GM12878 (cell line): ENCODE measurements at regions not wholly inside any gene's neighbourhood (a gene's known extent, or its start where the extent isn't known, plus 50 kb on each side); places are given as distances from the start of the nearest gene placed in this dataset.

Experiments used
- ATAC-seq: fragments of 200-7000 bp; cut with Tn5 transposase; 3 replicates; pipeline ENCODE4 v1.9.1; 2020; ENCODE audit warnings: mild to moderate bottlenecking, moderate library complexity
- BruUV-seq: library from RNA; stranded (reverse); fragments of 400-500 nt; replicated peaks from 2 replicates; lab custom pipeline; 2021; lab: Mats Ljungman, UMichigan
- CTCF ChIA-PET: fragments of 300-600 bp; sonication (Branson Sonifier 250); formaldehyde crosslinking; extraction: SDS; loops from one replicate; lab custom pipeline; 2021; ENCODE audit warnings: inconsistent platforms; lab: Yijun Ruan, JAX
- POLR2A ChIA-PET: fragments of 350-600 bp; formaldehyde crosslinking; extraction: SDS; loops from one replicate; lab custom pipeline; 2021; ENCODE audit warnings: inconsistent platforms; lab: Charles Lee
- RAD21 ChIA-PET: fragments of 300-600 bp; sonication (Branson Sonifier 250); formaldehyde crosslinking; loops from one replicate; lab custom pipeline; 2023; ENCODE audit warnings: antibody characterized with exemption; ENCODE audit not compliant: unreplicated experiment; lab: Charles Lee
- SMC1A ChIA-PET: fragments of 300-600 bp; sonication (Branson Sonifier 250); formaldehyde crosslinking; loops from one replicate; lab custom pipeline; 2023; ENCODE audit not compliant: unreplicated experiment, uncharacterized antibody; lab: Charles Lee
- DNase-seq: peaks from one replicate; pipeline ENCODE4 v3.0.0-alpha.2; 2011; ENCODE audit warnings: low read depth, low spot score
- FAIRE-seq: peaks from 3 replicates; lab custom pipeline; 2011; peaks lifted over from hg19 to GRCh38; lab: Jason Lieb, UNC
- H2AFZ ChIP-seq: 2 replicates; pipeline ENCODE4 v1.6.0; 2011; ENCODE audit warnings: low read depth, low read length, control low read depth; ENCODE audit not compliant: control insufficient read depth
- H3K27ac ChIP-seq: 2 replicates; pipeline ENCODE4 v1.5.1; 2011; ENCODE audit warnings: control low read depth; ENCODE audit not compliant: control insufficient read depth, insufficient read depth
- H3K27me3 ChIP-seq, 2 experiments: replicated peaks in 1 of 2; 2 replicates each; pipeline versions ENCODE4 v1.6.0 to v1.6.1; 2011; ENCODE audit warnings: low read length in 1 of 2; ENCODE audit not compliant: control insufficient read depth in 2 of 2, insufficient read depth in 2 of 2
- H3K36me3 ChIP-seq, 2 experiments: 2 replicates each; pipeline ENCODE4 v1.5.1; 2011; ENCODE audit warnings: low read length in 1 of 2; ENCODE audit not compliant: control insufficient read depth in 2 of 2, insufficient read depth in 2 of 2
- H3K4me1 ChIP-seq: 2 replicates; pipeline ENCODE4 v1.6.1; 2011; ENCODE audit warnings: mild to moderate bottlenecking, low read length, moderate library complexity, mixed read lengths; ENCODE audit not compliant: control insufficient read depth, insufficient read depth
- H3K4me2 ChIP-seq: 2 replicates; pipeline ENCODE4 v1.6.0; 2011; ENCODE audit warnings: control low read depth; ENCODE audit not compliant: control insufficient read depth, insufficient read depth
- H3K4me3 ChIP-seq: fragments of 200-600 bp; sonication (generic); 2 replicates; pipeline ENCODE4 v1.5.1; 2016
- H3K79me2 ChIP-seq: 2 replicates; pipeline ENCODE4 v1.6.0; 2011; ENCODE audit warnings: low read length; ENCODE audit not compliant: control insufficient read depth, insufficient read depth
- H3K9ac ChIP-seq: 2 replicates; pipeline ENCODE4 v1.8.0; 2011; ENCODE audit warnings: low read length, control low read depth, mixed read lengths; ENCODE audit not compliant: control insufficient read depth, insufficient read depth
- H3K9me3 ChIP-seq: replicated peaks from 3 replicates; pipeline ENCODE4 v1.5.1; 2011; ENCODE audit warnings: mild to moderate bottlenecking, low read length; ENCODE audit not compliant: control insufficient read depth, insufficient read depth
- H4K20me1 ChIP-seq: 2 replicates; pipeline ENCODE4 v1.6.0; 2011; ENCODE audit not compliant: control insufficient read depth, insufficient read depth
- ASH2L ChIP-seq: fragments of 300-600, 200-600 bp; sonication (generic); IDR thresholded peaks from 2 replicates; pipeline ENCODE4 v1.6.1; 2017; ENCODE audit warnings: low read depth, mild to moderate bottlenecking, borderline replicate concordance
- EP300 ChIP-seq, 2 experiments: fragments of 150-350 bp in 1 of 2; IDR thresholded peaks; 2 replicates each; pipeline ENCODE4 v1.6.1; 2011 to 2012; ENCODE audit warnings: low read depth in 2 of 2, low read length in 2 of 2, borderline replicate concordance in 1 of 2, improper control_type of control experiment in 1 of 2, inconsistent platforms in 1 of 2; ENCODE audit not compliant: control insufficient read depth in 1 of 2
- ETV6 ChIP-seq, 2 experiments: fragments of 450-650 bp in 1 of 2; IDR thresholded peaks in 1 of 2; conservative IDR thresholded peaks in 1 of 2; 2 replicates each; pipeline ENCODE4 v1.6.1; 2014; ENCODE audit warnings: antibody characterized with exemption in 1 of 2, borderline replicate concordance in 1 of 2, low read depth in 1 of 2, mild to moderate bottlenecking in 1 of 2, moderate library complexity in 1 of 2
- FOS ChIP-seq: IDR thresholded peaks from 3 replicates; pipeline ENCODE4 v1.6.1; 2011; ENCODE audit warnings: borderline replicate concordance; ENCODE audit not compliant: insufficient read length; ENCODE audit errors: extremely low read depth
- GATAD2B ChIP-seq: fragments of 450-650 bp; conservative IDR thresholded peaks from 2 replicates; pipeline ENCODE4 v1.6.1; 2017; ENCODE audit warnings: low read depth, mild to moderate bottlenecking, moderate library complexity
- HDAC6 ChIP-seq: fragments of 200-600 bp; sonication (generic); IDR thresholded peaks from one replicate; pipeline ENCODE4 v1.8.0; 2017; ENCODE audit warnings: antibody characterized with exemption; ENCODE audit not compliant: unreplicated experiment
- NFIC ChIP-seq: IDR thresholded peaks from 2 replicates; pipeline ENCODE4 v1.6.1; 2012; ENCODE audit warnings: low read depth, mild to moderate bottlenecking, inconsistent platforms, low read length, moderate library complexity
- NFYA ChIP-seq: IDR thresholded peaks from 2 replicates; pipeline ENCODE4 v1.6.1; 2011; ENCODE audit warnings: low read depth, mild to moderate bottlenecking, low read length, improper control_type of control experiment, borderline replicate concordance
- POU2F2 ChIP-seq: IDR thresholded peaks from 3 replicates; pipeline ENCODE4 v1.6.1; 2011; ENCODE audit warnings: low read depth, mild to moderate bottlenecking, low read length, borderline replicate concordance
- RELA ChIP-seq: fragments of 450-650 bp; IDR thresholded peaks from 2 replicates; pipeline ENCODE4 v1.8.0; 2014; ENCODE audit warnings: borderline replicate concordance; ENCODE audit not compliant: partially characterized antibody
- TBL1XR1 ChIP-seq: IDR thresholded peaks from 2 replicates; pipeline ENCODE4 v1.6.1; 2012; ENCODE audit warnings: low read depth, low read length, improper control_type of control experiment
- YY1 ChIP-seq: IDR thresholded peaks from 2 replicates; pipeline ENCODE4 v1.6.1; 2011; ENCODE audit warnings: low read depth, mild to moderate bottlenecking, low read length
- WGBS: methylation state at CpG from one replicate; pipeline ENCODE4 v1.1.6; 2016; ENCODE audit warnings: low lambda C conversion rate; ENCODE audit not compliant: insufficient replicate concordance, insufficient coverage; ENCODE audit errors: missing lambda C conversion rate; 5-methylcytosine and 5-hydroxymethylcytosine counted together
- in situ Hi-C: fragments of 300-500 bp; cut with MboI; formaldehyde crosslinking; loops from 9 replicates; pipeline ENCODE4 v1.14.3; 2018; ENCODE audit warnings: mixed read lengths
- intact Hi-C: fragments of 100-400 bp; cut with micrococcal nuclease; formaldehyde crosslinking; loops from one replicate; pipeline ENCODE4 v1.14.2; 2022; ENCODE audit not compliant: unreplicated experiment
- TF ChIP-seq, protein P1 (sequence below): IDR thresholded peaks from 2 replicates; pipeline ENCODE4 v1.6.1; 2011; ENCODE audit warnings: borderline replicate concordance, low read depth, mild to moderate bottlenecking, moderate library complexity, mixed read lengths, low read length; ENCODE audit not compliant: insufficient read depth; ENCODE audit errors: extremely low read length

DNA sequence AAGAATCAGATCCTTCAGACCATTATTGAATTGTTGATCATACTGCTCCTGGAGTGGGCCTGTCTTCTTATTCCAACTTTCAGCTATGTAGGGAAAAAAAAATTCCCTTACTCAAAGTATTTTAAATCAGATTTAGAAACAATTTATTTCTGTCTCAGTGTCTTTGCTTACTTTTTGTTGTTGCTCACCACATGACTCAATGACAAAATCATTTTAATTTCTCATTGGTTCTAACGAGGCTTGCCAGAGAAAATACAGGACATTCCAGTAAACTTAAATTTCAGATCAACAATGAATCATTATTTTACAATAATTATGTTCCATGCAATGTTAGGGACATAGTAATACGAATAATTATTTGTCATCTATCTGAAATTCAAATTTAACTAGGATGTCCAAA, 748.5 kb upstream of the CBLB start (continued):
- TF ChIP-seq ETV6 (conservative IDR thresholded peaks at IDR 0.05 in 1 of 2, IDR thresholded peaks at IDR 0.05 in 1 of 2; ENCODE audit: borderline replicate concordance in 1 of 2, low read depth in 1 of 2) (no peak), GATAD2B (no peak), RELA (no peak), POU2F2 (no peak), EP300 (IDR thresholded peaks at IDR 0.05; ENCODE audit: borderline replicate concordance in 1 of 2, control insufficient read depth in 1 of 2, low read depth in 2 of 2, low read length in 2 of 2) (no peak), YY1 (no peak), NFIC (no peak), TBL1XR1 (no peak)
- TF ChIP-seq, protein P1, sequence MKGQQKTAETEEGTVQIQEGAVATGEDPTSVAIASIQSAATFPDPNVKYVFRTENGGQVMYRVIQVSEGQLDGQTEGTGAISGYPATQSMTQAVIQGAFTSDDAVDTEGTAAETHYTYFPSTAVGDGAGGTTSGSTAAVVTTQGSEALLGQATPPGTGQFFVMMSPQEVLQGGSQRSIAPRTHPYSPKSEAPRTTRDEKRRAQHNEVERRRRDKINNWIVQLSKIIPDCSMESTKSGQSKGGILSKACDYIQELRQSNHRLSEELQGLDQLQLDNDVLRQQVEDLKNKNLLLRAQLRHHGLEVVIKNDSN, result no peak

DNA sequence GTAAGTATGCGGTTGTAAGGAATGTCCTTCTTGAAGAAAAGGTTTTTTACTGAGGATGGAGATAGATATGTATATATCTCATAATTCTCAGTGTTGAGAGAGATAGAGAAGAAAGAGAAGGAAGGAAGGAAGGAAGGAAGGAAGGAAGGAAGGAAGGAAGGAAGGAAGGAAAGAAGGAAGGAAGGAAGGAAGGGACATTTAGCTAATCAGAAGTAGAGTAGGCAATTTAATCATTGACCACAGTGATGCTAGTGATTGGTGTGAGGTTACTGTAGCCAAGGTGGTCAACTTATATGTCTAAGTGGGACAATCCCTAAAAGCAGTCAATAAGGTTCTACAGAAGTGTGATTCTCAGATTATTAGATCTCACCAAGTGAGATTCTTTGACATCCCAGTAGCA, 751.8 kb upstream of the CBLB start:
- H3K9me3 ChIP-seq, result no peaks in the 10 kb centered on the region; the same call in 2 of the 3 replicates
- FAIRE-seq, result no peak
- H3K36me3 ChIP-seq, result no peaks in the 10 kb centered on the region
- DNase-seq, result no peak
- ATAC-seq, result no peak
- WGBS, result 100% methylated on average over 1 of the region's 1 CpG
- H3K4me1 ChIP-seq, result no peaks in the 10 kb centered on the region
- H2AFZ ChIP-seq, result no peak overlapping the region
- no peak overlapping the region for H3K27ac ChIP-seq
- no peak overlapping the region for H3K4me3 ChIP-seq
- TF ChIP-seq FOS, result no peak
- TF ChIP-seq ASH2L, result no peak
- TF ChIP-seq NFYA, result no peak
- no peak for TF ChIP-seq HDAC6
- ChIA-PET SMC1A (interaction anchor here (1.6 kb wide), 1 partner anchor 11 kb away, joined by 4 read pairs; no protein-coding TSS in a partner anchor), RAD21 (no interaction called here), POLR2A (no interaction called here), CTCF (interaction anchor here (0.6 kb wide), 1 partner anchor 1533 kb away, joined by 3 read pairs; no protein-coding TSS in a partner anchor)
- H3K4me2 ChIP-seq, result no peak overlapping the region
- no peaks in the 10 kb centered on the region for H3K79me2 ChIP-seq
- no peaks in the 10 kb centered on the region for H4K20me1 ChIP-seq
- no TSS peak for BruUV-seq
- no peaks in the 10 kb centered on the region for H3K27me3 ChIP-seq
- no peak overlapping the region for H3K9ac ChIP-seq
- intact Hi-C loops (no loop called here), in situ Hi-C loops (loop anchor here (25.0 kb wide), 1 partner anchor 758 kb away; the partner anchor contains the start of gene CBLB)
